RWPE1 (cell line): ENCODE measurements at regions not wholly inside any gene's neighbourhood (a gene's known extent, or its start where the extent isn't known, plus 50 kb on each side); places are given as distances from the start of the nearest gene placed in this dataset.
"Not testable (repeated sequence)": the region's sequence is repeated elsewhere in the genome, so short reads cannot be mapped to it uniquely, and the experiment has no call there.

Experiments
- CTCF ChIA-PET: fragments of 350-600 bp; sonication (Branson Sonifier 250); formaldehyde crosslinking; extraction: SDS; loops from one replicate; lab custom pipeline; 2021; lab: Yijun Ruan, JAX
- POLR2A ChIA-PET: fragments of 400-600 bp; formaldehyde crosslinking; extraction: SDS; loops from one replicate; lab custom pipeline; 2020; ENCODE audit warnings: antibody characterized with exemption; ENCODE audit not compliant: low non-redundant PET; lab: Yijun Ruan, JAX
- DNase-seq: peaks from one replicate; pipeline ENCODE4 v3.0.0; 2012; ENCODE audit warnings: low spot score
- H3K27ac ChIP-seq: fragments of 450-650 bp; 2 replicates; pipeline ENCODE4 v1.5.1; 2017
- CTCF ChIP-seq: fragments of 450-650 bp; conservative IDR thresholded peaks from 2 replicates; pipeline ENCODE4 v1.5.1; 2017; ENCODE audit warnings: low read depth, mild to moderate bottlenecking

- POLR2A ChIA-PET: no interaction called here
- DNase-seq: no peak
- CTCF ChIA-PET: no interaction called here
- no peak for TF ChIP-seq CTCF
- H3K27ac ChIP-seq: no peak overlapping the region
Observed at GRCh38 chr1:19024532-19024931, 68.1 kb upstream of the IFFO2 start.

GRCh38 chr1:19023787-19024186 is 67.3 kb upstream of the IFFO2 start:
- no peak for DNase-seq
- POLR2A ChIA-PET: no interaction called here
- CTCF ChIA-PET: no interaction called here
- no peak overlapping the region for H3K27ac ChIP-seq
- no peak for TF ChIP-seq CTCF

- CTCF ChIA-PET: no interaction called here
Observed at GRCh38 chr1:19021845-19022244, 65.4 kb upstream of the IFFO2 start.

GRCh38 chr1:19019288-19019687 is 62.8 kb upstream of the IFFO2 start:
- H3K27ac ChIP-seq, POLR2A ChIA-PET, DNase-seq: not testable (repeated sequence)
- CTCF ChIA-PET: interaction anchor here (0.7 kb wide), 1 partner anchor 55 kb away, joined by 3 read pairs; no protein-coding TSS in a partner anchor

More at GRCh38 chr1:19021845-19022244, 65.4 kb upstream of the IFFO2 start:
- POLR2A ChIA-PET: no interaction called here
- no peak overlapping the region for H3K27ac ChIP-seq
- TF ChIP-seq CTCF: no peak
- no peak for DNase-seq

- no peak for DNase-seq
- POLR2A ChIA-PET: no interaction called here
- CTCF ChIA-PET: interaction anchor here (0.6 kb wide), 1 partner anchor 115 kb away, joined by 4 read pairs; no protein-coding TSS in a partner anchor
- no peak for TF ChIP-seq CTCF
- no peak overlapping the region for H3K27ac ChIP-seq
Observed at GRCh38 chr1:19015476-19015875, 59.0 kb upstream of the IFFO2 start.

GRCh38 chr1:19014765-19015164 is 58.3 kb upstream of the IFFO2 start:
- no peak overlapping the region for H3K27ac ChIP-seq
- POLR2A ChIA-PET: no interaction called here

More at GRCh38 chr1:19014765-19015164, 58.3 kb upstream of the IFFO2 start:
- no peak for TF ChIP-seq CTCF
- no peak for DNase-seq
- CTCF ChIA-PET: no interaction called here
